GM13976 (cell line): ENCODE measurements at regions not wholly inside any gene's neighbourhood (a gene's known extent, or its start where the extent isn't known, plus 50 kb on each side); places are given as distances from the start of the nearest gene placed in this dataset.

Experiments used
- DNase-seq: peaks from one replicate; pipeline ENCODE4 v3.0.0; 2012; ENCODE audit warnings: low spot score
- CTCF ChIP-seq: IDR thresholded peaks from 2 replicates; pipeline ENCODE4 v1.5.1; 2012; ENCODE audit warnings: borderline replicate concordance, mild to moderate bottlenecking; ENCODE audit not compliant: insufficient read depth; ENCODE audit errors: extremely low read depth, missing control alignments, control extremely low read depth
- in situ Hi-C: fragments of 300-500 bp; cut with MboI; formaldehyde crosslinking; loops from one replicate; pipeline ENCODE4 v1.12.0; 2022; ENCODE audit warnings: low sequenced_read_pairs, mixed read lengths, inconsistent platforms; ENCODE audit not compliant: unreplicated experiment

- no peak for DNase-seq
- in situ Hi-C loops: no loop called here
- no peak for TF ChIP-seq CTCF
Observed at GRCh38 chr10:21213381-21213780, 312.1 kb downstream of the SKIDA1 start.

DNA sequence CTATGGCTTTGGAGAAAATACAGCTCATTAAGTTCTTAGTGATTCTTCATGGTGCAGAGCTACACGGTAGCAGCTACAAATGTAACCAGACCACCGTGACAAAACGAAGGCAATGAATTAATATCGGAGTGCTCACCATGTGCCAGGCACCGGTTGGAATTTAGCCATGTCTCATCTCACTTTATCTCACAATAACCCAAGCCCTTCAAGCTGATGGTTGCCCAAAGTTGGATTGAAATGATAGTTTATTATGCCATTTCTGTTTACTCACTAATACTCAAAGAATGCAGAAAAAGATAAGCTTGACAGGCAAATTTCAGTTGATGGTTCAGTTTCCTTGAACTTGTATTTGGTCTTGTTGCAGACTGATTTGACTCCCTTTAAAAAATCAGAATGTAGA is 312.6 kb downstream of the SKIDA1 start:
- no peak for TF ChIP-seq CTCF
- in situ Hi-C loops: no loop called here
- DNase-seq: no peak

DNA sequence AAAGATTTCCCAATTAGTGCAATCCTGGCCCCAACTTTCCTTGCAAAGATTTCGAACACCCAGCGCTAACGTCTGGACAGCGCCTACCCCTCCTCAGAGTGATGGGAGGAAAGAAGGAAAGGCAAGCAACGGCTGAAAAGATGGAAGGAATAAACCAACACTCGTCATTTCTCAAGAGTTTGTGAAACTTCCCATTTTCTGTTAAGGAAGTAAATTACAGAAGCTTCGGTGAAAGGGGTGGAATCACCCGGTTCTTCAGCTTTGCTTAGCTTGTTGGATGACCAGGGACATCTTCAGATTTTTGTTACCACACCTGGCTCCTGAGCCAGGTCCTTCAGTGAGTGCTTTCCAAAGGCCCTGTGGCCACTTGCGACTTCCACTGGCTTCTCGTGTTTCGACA is 313.1 kb downstream of the SKIDA1 start:
- no peak for TF ChIP-seq CTCF
- in situ Hi-C loops: no loop called here
- DNase-seq: no peak

DNA sequence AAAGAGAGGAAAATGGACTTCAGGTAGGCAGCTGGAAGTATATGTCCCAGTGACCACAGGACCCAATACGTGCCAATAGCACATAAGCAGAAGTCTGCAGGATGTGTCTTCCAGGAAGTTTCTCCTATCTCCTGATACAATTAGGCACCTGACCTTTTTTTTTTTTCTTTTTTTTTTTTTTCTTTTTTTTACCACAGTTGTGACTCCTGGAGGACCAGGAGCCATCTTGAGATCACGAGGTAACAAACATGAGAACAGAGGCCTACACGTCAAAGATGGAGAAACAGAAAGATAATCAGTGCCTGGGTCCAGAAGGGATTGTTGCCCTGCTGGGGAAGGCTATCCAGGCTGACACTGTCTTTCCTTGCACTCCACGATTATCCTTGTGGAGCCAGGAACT is 312.4 kb upstream of the NEBL start:
- TF ChIP-seq CTCF: no peak
- in situ Hi-C loops: no loop called here
- DNase-seq: no peak

- TF ChIP-seq CTCF: no peak
- in situ Hi-C loops: no loop called here
- no peak for DNase-seq
Observed at GRCh38 chr10:21208666-21209316, 311.7 kb upstream of the NEBL start.

- TF ChIP-seq CTCF: no peak
- in situ Hi-C loops: no loop called here
- no peak for DNase-seq
Observed at GRCh38 chr10:21207852-21208646, 310.9 kb upstream of the NEBL start.
